ENCODE measurements at regions not wholly inside any gene's neighbourhood (a gene's known extent, or its start where the extent isn't known, plus 50 kb on each side); places are given as distances from the start of the nearest gene placed in this dataset.

DNA sequence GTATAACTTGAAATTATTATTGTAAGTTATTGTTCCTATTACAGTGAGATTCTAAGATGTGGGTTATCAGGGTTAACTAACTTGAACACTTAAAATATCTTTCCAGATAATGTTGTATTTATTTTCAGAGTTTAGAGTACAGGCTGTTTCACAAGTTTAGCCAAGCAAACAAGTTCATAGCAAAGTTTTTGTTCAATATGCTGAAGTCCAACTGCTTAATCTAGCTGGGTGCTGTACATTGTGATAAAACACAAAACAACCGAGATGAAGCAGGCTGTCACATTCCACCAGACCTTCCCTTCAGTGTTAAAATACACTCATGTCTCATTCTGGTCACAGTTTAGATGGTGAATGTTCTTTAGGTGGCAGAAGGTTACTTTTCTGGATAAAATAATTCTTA lies 148.0 kb upstream of the PCDH20 start:
- TF ChIP-seq, protein P1, sequence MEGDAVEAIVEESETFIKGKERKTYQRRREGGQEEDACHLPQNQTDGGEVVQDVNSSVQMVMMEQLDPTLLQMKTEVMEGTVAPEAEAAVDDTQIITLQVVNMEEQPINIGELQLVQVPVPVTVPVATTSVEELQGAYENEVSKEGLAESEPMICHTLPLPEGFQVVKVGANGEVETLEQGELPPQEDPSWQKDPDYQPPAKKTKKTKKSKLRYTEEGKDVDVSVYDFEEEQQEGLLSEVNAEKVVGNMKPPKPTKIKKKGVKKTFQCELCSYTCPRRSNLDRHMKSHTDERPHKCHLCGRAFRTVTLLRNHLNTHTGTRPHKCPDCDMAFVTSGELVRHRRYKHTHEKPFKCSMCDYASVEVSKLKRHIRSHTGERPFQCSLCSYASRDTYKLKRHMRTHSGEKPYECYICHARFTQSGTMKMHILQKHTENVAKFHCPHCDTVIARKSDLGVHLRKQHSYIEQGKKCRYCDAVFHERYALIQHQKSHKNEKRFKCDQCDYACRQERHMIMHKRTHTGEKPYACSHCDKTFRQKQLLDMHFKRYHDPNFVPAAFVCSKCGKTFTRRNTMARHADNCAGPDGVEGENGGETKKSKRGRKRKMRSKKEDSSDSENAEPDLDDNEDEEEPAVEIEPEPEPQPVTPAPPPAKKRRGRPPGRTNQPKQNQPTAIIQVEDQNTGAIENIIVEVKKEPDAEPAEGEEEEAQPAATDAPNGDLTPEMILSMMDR (IDR thresholded peaks at IDR 0.05), result no peak
- no peak for TF ChIP-seq POLR2A (IDR thresholded peaks at IDR 0.05)
